Activated B cell treated with CpG ODN at 0.5 μM for 24 hours (primary cell): ENCODE measurements at regions not wholly inside any gene's neighbourhood (a gene's known extent, or its start where the extent isn't known, plus 50 kb on each side); places are given as distances from the start of the nearest gene placed in this dataset.

Experiments
- ATAC-seq: fragments of 200-7000 bp; cut with Tn5 transposase; one replicate; pipeline ENCODE4 v1.10.0; 2021; ENCODE audit warnings: low read depth, mild to moderate bottlenecking, moderate library complexity
- CTCF ChIA-PET: fragments of 350-600 bp; sonication (Branson Sonifier 250); formaldehyde crosslinking; loops from one replicate; lab custom pipeline; 2021; ENCODE audit warnings: antibody characterized with exemption; lab: Charles Lee
- POLR2A ChIA-PET: fragments of 350-600 bp; sonication (Branson Sonifier 250); formaldehyde crosslinking; loops from one replicate; lab custom pipeline; 2021; ENCODE audit warnings: antibody characterized with exemption; lab: Charles Lee
- DNase-seq: peaks from one replicate; pipeline ENCODE4 v3.0.0; 2022
- H3K27ac Mint-ChIP-seq: one replicate; pipeline ENCODE4 v1.8.0; 2020; ENCODE audit warnings: mixed read lengths
- H3K27me3 Mint-ChIP-seq: one replicate; pipeline ENCODE4 v1.8.0; 2021; ENCODE audit warnings: mixed read lengths
- H3K36me3 Mint-ChIP-seq: one replicate; pipeline ENCODE4 v1.8.0; 2021; ENCODE audit warnings: low read depth, mixed read lengths
- H3K4me1 Mint-ChIP-seq: one replicate; pipeline ENCODE4 v1.8.0; 2021; ENCODE audit warnings: mixed read lengths
- H3K4me3 Mint-ChIP-seq: one replicate; pipeline ENCODE4 v1.8.0; 2020; ENCODE audit warnings: mild to moderate bottlenecking, mixed read lengths
- H3K9me3 Mint-ChIP-seq: one replicate; pipeline ENCODE4 v1.8.0; 2020; ENCODE audit warnings: mixed read lengths
- intact Hi-C: fragments of 100-400 bp; cut with micrococcal nuclease; formaldehyde crosslinking; loops from one replicate; pipeline ENCODE4 v1.15.1; 2024
- TF ChIP-seq, protein P1 (sequence below): fragments of 200-600 bp; IDR thresholded peaks from one replicate; pipeline ENCODE4 v1.8.0; 2022; ENCODE audit warnings: antibody characterized with exemption, mild to moderate bottlenecking

DNA sequence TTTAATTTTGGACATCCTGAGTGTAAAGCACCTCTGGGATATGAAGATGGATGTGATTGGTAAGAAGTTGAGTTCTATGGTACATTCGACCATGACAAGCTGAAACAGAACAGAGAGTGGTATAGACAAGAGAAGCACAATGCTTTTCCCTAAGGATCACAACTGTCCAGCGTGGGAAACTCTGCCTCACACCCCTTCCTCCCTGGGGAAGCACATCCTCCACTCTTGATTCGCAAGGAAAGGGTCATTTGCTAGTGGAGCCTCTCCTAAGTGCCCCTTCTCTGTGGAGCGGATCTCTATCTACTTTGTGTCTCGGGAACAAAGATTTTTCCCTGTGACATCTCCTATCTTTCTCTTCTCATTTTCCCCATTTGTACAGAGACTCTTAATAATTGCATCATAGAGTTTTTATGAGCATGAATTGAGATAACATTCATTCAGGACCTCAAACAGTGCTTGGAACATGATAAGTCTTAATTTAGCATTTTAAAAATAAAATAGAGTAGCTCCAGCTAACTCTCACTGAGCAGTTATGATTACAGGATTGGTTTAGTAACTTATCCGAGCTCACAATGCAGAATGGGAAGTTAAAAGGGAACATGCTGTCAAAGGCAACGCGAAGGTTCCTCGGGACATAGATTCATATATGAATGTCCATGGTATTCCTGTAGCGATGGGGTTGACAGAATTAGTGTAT is 775.2 kb downstream of the C6orf118 start:
- no peak for ATAC-seq
- intact Hi-C loops = no loop called here
- Mint-ChIP-seq H3K9me3 (peaks cover 2% of the 10 kb centered on the region), H3K27me3 (no peaks in the 10 kb centered on the region), H3K4me3 (no peak overlapping the region), H3K36me3 (no peaks in the 10 kb centered on the region), H3K27ac (no peak overlapping the region), H3K4me1 (no peaks in the 10 kb centered on the region)
- TF ChIP-seq, protein P1, sequence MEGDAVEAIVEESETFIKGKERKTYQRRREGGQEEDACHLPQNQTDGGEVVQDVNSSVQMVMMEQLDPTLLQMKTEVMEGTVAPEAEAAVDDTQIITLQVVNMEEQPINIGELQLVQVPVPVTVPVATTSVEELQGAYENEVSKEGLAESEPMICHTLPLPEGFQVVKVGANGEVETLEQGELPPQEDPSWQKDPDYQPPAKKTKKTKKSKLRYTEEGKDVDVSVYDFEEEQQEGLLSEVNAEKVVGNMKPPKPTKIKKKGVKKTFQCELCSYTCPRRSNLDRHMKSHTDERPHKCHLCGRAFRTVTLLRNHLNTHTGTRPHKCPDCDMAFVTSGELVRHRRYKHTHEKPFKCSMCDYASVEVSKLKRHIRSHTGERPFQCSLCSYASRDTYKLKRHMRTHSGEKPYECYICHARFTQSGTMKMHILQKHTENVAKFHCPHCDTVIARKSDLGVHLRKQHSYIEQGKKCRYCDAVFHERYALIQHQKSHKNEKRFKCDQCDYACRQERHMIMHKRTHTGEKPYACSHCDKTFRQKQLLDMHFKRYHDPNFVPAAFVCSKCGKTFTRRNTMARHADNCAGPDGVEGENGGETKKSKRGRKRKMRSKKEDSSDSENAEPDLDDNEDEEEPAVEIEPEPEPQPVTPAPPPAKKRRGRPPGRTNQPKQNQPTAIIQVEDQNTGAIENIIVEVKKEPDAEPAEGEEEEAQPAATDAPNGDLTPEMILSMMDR = no peak
- no peak for DNase-seq
- POLR2A ChIA-PET = no interaction called here
- CTCF ChIA-PET = no interaction called here

DNA sequence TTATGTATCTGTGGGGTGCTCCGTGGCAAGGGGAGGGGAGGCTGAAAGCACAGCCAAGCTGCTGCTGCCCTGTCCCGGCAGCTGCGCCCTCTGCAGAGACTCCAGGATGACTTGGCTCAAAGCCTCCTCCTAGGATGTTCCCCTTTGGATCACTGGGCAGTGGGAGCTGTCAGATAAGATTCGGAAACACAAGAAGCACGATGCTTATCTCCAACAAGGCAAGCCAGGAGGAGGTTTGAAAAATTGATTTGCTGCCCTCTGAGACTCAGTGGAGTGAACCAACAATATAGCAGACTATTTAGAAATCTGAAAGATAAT is 776.4 kb downstream of the C6orf118 start:
- Mint-ChIP-seq H3K27ac (no peak overlapping the region), H3K4me3 (no peak overlapping the region), H3K9me3 (peaks cover 2% of the 10 kb centered on the region), H3K36me3 (no peaks in the 10 kb centered on the region), H3K27me3 (no peaks in the 10 kb centered on the region), H3K4me1 (no peaks in the 10 kb centered on the region)
- intact Hi-C loops = no loop called here
- no peak for ATAC-seq
- DNase-seq = no peak
- TF ChIP-seq, protein P1 = no peak
- ChIA-PET POLR2A (no interaction called here), CTCF (no interaction called here)

DNA sequence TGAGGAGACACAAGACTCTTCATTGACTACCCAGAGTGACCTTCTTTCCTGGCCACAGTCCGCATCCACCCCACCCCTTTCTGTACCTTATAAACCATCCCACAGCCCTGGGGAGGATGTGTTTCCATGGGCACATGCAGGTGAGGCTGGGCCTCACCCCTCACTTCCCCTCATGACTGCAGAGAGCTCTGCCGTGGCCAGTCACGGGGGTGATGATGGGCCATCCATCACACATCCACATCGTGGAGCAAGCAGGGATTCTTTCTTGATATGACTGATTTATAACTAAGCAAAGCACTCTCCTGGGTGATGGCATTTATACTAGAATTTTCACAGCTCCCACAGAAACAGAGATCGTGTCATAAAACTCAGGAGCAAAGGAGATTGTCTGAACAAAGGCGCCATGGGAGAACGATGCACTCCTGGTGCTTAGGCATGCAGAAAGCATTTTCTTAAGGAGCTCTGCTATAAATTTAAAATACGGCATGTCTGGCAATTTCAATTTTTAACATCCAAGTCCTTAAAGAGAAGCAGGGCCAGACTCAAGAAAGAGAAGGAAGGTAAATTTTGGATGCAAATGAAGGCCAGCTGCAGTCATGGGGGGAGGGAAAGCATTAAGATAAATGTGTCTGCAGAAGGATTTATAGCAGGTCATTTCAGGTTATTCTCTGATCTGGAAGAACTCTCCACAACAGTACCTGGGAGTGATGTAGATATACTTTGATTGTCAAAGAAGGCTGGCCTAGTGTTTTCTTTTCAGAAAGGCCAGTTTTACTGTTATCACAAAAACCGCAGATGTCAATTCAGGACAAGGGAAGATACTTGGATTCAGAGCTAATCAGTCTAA is 777.0 kb downstream of the C6orf118 start:
- DNase-seq (no peak), ATAC-seq (no peak)
- no peaks in the 10 kb centered on the region for H3K9me3 Mint-ChIP-seq
- H3K4me3 Mint-ChIP-seq = no peak overlapping the region
- ChIA-PET CTCF (no interaction called here), POLR2A (no interaction called here)
- H3K27me3 Mint-ChIP-seq = no peaks in the 10 kb centered on the region
- no peaks in the 10 kb centered on the region for H3K36me3 Mint-ChIP-seq
- TF ChIP-seq, protein P1 = no peak
- no peak overlapping the region for H3K27ac Mint-ChIP-seq
- intact Hi-C loops = no loop called here
- H3K4me1 Mint-ChIP-seq = no peaks in the 10 kb centered on the region

DNA sequence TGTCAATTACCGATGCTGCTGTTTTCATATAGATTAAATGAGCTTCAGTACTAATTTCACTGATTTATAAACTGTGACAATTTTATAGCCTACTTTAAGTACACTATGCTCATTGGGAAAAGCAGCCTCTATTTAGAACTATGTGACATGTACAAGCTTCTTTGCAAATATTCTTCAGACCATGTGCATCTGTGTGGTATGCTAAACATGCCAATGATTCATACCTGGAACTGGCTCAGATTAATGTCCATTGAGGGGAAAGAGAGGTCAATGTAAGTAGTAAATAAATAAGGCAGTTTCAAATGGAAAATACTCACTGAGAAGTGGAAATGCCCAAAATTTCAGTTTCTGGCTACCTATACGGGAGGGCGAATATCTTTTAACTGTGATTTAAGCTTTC is 777.7 kb downstream of the C6orf118 start:
- intact Hi-C loops = no loop called here
- H3K27me3 Mint-ChIP-seq = no peaks in the 10 kb centered on the region
- peaks cover 2% of the 10 kb centered on the region for H3K9me3 Mint-ChIP-seq
- ATAC-seq (no peak), DNase-seq (no peak)
- H3K36me3 Mint-ChIP-seq = no peaks in the 10 kb centered on the region
- CTCF ChIA-PET = no interaction called here
- TF ChIP-seq, protein P1 = no peak
- no peaks in the 10 kb centered on the region for H3K4me1 Mint-ChIP-seq
- H3K27ac Mint-ChIP-seq = no peak overlapping the region
- H3K4me3 Mint-ChIP-seq = no peak overlapping the region
- POLR2A ChIA-PET = no interaction called here

DNA sequence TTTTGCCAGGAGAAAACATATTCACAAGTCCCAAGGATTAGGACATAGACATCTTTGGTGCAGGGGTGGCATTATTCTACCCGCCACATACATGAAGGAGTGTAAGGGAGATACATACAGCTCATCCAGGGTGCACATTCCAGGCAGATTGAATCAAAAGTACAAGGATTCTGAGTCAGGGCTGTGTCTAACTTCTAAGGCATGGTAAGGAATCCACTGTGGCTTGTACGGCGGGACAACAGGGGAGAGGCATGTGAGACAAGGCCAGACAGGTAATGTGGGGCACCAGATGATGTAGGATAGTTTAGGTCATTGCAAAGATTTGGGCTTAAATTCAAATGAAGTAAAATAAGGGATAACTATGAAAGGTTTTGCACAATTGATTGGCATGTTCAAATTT is 780.9 kb downstream of the C6orf118 start:
- ChIA-PET CTCF (no interaction called here), POLR2A (no interaction called here)
- Mint-ChIP-seq H3K9me3 (peaks cover 15% of the 10 kb centered on the region), H3K4me3 (no peak overlapping the region), H3K27me3 (no peaks in the 10 kb centered on the region), H3K27ac (no peak overlapping the region), H3K4me1 (no peaks in the 10 kb centered on the region), H3K36me3 (no peaks in the 10 kb centered on the region)
- DNase-seq (no peak), ATAC-seq (no peak)
- intact Hi-C loops = no loop called here
- TF ChIP-seq, protein P1 = no peak
